Lung (tissue), 11 donors: ENCODE measurements at regions not wholly inside any gene's neighbourhood (a gene's known extent, or its start where the extent isn't known, plus 50 kb on each side); places are given as distances from the start of the nearest gene placed in this dataset.

Experiments used
- ATAC-seq: fragments of 200-7000 bp; cut with Tn5 transposase; one replicate; pipeline ENCODE4 v1.9.1; 2020; ENCODE audit warnings: moderate number of reproducible peaks; ENCODE audit not compliant: insufficient read depth, low FRiP score
- DNase-seq, 3 donors: peaks; one replicate each; pipeline ENCODE4 v3.0.0-alpha.2; 2013 to 2017
- H3K27ac ChIP-seq, 2 donors: one replicate each; pipeline ENCODE4 v1.5.1; 2013; ENCODE audit warnings: mild to moderate bottlenecking in 2 of 2, moderate library complexity in 2 of 2, control low read depth in 1 of 2, inconsistent platforms in 1 of 2, low read depth in 1 of 2, low read length in 1 of 2
- H3K27me3 ChIP-seq, 3 donors: one replicate each; pipeline ENCODE4 v1.5.1; 2013; ENCODE audit warnings: low read length in 2 of 3; ENCODE audit not compliant: control insufficient read depth in 3 of 3, insufficient read depth in 3 of 3
- H3K36me3 ChIP-seq, 4 donors: one replicate each; pipeline ENCODE4 v1.5.1; 2013; ENCODE audit warnings: low read length in 4 of 4, mild to moderate bottlenecking in 1 of 4, moderate library complexity in 1 of 4; ENCODE audit not compliant: control insufficient read depth in 4 of 4, insufficient read depth in 4 of 4
- H3K4me1 ChIP-seq, 5 donors: one replicate each; pipeline ENCODE4 v1.5.1; 2013; ENCODE audit warnings: low read length in 5 of 5, mild to moderate bottlenecking in 2 of 5, moderate library complexity in 1 of 5; ENCODE audit not compliant: control insufficient read depth in 5 of 5, insufficient read depth in 5 of 5
- H3K4me3 ChIP-seq: one replicate; pipeline ENCODE4 v1.5.1; 2013; ENCODE audit warnings: mild to moderate bottlenecking, control low read depth, moderate library complexity
- H3K9ac ChIP-seq, 2 donors: one replicate each; pipeline ENCODE4 v1.5.1; 2013; ENCODE audit warnings: low read length in 2 of 2, control low read depth in 1 of 2; ENCODE audit not compliant: insufficient read depth in 1 of 2
- H3K9me3 ChIP-seq, 4 donors: one replicate each; pipeline ENCODE4 v1.5.1; 2013; ENCODE audit warnings: low read length in 3 of 4, mild to moderate bottlenecking in 1 of 4, moderate library complexity in 1 of 4; ENCODE audit not compliant: control insufficient read depth in 4 of 4, insufficient read depth in 3 of 4
- CTCF ChIP-seq: IDR thresholded peaks from 2 replicates; pipeline ENCODE4 v1.5.1; 2012; ENCODE audit warnings: mild to moderate bottlenecking; ENCODE audit errors: control extremely low read depth, extremely low read depth
- WGBS, 2 donors: extraction: QIAGEN DNeasy Blood & Tissue Kit; methylation state at CpG; one replicate each; pipeline ENCODE4 v1.1.7; 2013; 5-methylcytosine and 5-hydroxymethylcytosine counted together
- donor health status: control.
- donor health status: control.
- donor health status: Bipolar disorder and iron deficiency.
- donor health status: healthy.
- donor health status: DM: yes; HTN: yes; CAD: no.

GRCh38 chr11:122322329-122322728, 206.3 kb upstream of the BLID start:
- ATAC-seq (peak; percentile 65), DNase-seq (peak; percentile 51 to 88 (median 77))
- no peak overlapping the region for H3K4me3 ChIP-seq
- peaks cover 0 to 30% (median 4%) of the 10 kb centered on the region in 5 donors for H3K4me1 ChIP-seq
- WGBS, 2 donors = 31 to 40% methylated on average over 3 of the region's 3 CpGs
- no peak overlapping the region for H3K27ac ChIP-seq
- no peaks in the 10 kb centered on the region for H3K36me3 ChIP-seq
- no peak for TF ChIP-seq CTCF
- no peaks in the 10 kb centered on the region for H3K27me3 ChIP-seq
- H3K9ac ChIP-seq = peak overlapping the region in 1 of 2 donors; percentile 8
- peaks cover 0 to 2% (median 0%) of the 10 kb centered on the region in 4 donors for H3K9me3 ChIP-seq

DNA sequence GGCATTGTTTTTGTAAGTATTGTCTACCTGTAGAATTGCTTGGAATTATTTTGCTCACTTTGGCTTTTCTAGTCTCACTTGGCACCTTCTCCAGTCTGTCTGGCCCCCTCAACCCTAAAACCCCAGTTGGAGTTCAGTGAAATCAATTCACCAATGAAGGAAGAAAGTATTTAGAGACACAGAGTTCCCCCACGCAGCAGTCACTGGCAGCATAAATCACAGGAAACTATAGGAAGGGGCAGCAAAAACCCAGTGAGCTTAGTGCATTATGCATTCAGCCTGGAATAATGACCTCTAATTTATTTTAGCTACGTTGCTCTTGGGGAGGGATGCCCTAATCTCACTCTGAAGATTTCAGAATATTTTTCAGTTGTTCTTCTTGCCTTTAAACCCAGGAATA, 204.7 kb upstream of the BLID start:
- Histone ChIP-seq H3K4me1 (peaks cover 0 to 32% (median 4%) of the 10 kb centered on the region in 5 donors), H3K4me3 (no peak overlapping the region), H3K27me3 (no peaks in the 10 kb centered on the region), H3K27ac (no peak overlapping the region), H3K9me3 (peaks cover 0 to 2% (median 0%) of the 10 kb centered on the region in 4 donors), H3K36me3 (no peaks in the 10 kb centered on the region), H3K9ac (no peak overlapping the region)
- TF ChIP-seq CTCF = no peak
- ATAC-seq (no peak), DNase-seq (no peak)
- WGBS, 2 donors = 70 to 76% methylated on average over 2 of the region's 2 CpGs

DNA sequence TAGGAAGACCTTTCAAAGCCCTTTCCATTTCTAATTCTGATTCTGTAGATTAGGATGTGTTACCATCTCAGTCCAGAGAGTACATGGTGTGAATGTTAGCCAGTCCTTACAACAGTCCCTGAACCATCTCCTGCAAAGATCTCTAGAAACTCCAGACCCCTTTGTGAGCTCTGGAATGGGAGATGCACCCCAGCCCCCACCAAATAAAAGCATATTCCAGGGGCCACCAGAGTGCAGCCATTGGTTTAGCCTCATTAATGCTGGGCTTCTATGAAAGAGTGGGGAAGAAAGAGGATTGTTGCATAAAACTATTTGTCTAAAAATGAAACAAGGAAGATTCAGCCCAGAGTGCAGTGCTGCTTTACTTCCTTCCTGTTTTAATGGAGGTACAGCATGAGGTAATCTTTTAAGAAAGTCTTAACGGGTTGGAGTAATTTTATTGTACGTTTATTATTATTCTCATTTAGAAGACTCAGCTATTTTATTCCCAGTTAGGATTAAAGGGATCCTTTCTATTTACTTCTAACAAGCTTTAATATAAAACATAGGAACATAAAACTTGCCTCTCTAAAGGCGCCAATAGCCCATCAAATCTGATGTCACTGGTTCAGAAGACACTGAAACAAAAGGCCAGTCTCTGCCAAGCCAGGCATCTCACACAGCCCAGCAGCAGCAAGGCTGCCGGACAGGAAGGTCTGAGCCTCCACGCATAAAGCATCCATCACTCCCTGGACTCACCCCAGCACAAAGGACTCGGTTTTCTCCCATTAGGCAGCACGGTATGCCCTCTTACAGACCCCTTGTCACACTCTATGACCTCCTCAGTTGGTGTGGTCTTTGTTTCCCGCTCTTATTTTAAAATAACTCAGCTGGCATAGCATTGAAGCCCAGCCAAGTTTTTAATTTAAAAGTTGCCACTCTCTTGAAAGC, 203.9 kb upstream of the BLID start:
- H3K4me1 ChIP-seq = peaks cover 0 to 32% (median 4%) of the 10 kb centered on the region in 5 donors
- H3K9ac ChIP-seq = no peak overlapping the region
- DNase-seq (peak in 2 of 3 donors; percentile 32 to 58), ATAC-seq (no peak)
- peaks cover 0 to 2% (median 0%) of the 10 kb centered on the region in 4 donors for H3K9me3 ChIP-seq
- H3K27ac ChIP-seq = no peak overlapping the region
- no peaks in the 10 kb centered on the region for H3K27me3 ChIP-seq
- H3K4me3 ChIP-seq = no peak overlapping the region
- TF ChIP-seq CTCF = no peak
- no peaks in the 10 kb centered on the region for H3K36me3 ChIP-seq
- WGBS, 2 donors = 49 to 61% methylated on average over 8 of the region's 8 CpGs
